GM19395 (cell line): ENCODE measurements at regions not wholly inside any gene's neighbourhood (a gene's known extent, or its start where the extent isn't known, plus 50 kb on each side); places are given as distances from the start of the nearest gene placed in this dataset.
A peak's percentile ranks its signal among the peaks of the same experiment; 100 is the strongest.

ENCODE experiments used
- ATAC-seq: cut with Tn5 transposase; IDR thresholded peaks from one replicate; pipeline ENCODE4 v1.9.1; 2021; ENCODE audit warnings: mild to moderate bottlenecking, moderate library complexity; ENCODE audit not compliant: unreplicated experiment

GRCh38 chr12:25058012-25058411 lies 109.1 kb upstream of the BCAT1 start:
- no peak for ATAC-seq

GRCh38 chr12:25056486-25057130 lies 107.7 kb upstream of the BCAT1 start:
- no peak for ATAC-seq

- ATAC-seq = no peak
These were observed 107.1 kb upstream of the BCAT1 start for GRCh38 chr12:25056011-25056410.

- no peak for ATAC-seq
These were observed 105.9 kb upstream of the BCAT1 start for GRCh38 chr12:25054783-25055144.

GRCh38 chr12:25054076-25054782 lies 105.3 kb upstream of the BCAT1 start:
- ATAC-seq = no peak

GRCh38 chr12:25052914-25053211 lies 104.0 kb upstream of the BCAT1 start:
- no peak for ATAC-seq

GRCh38 chr12:25052196-25052913 lies 103.5 kb upstream of the BCAT1 start:
- peak; percentile 69 for ATAC-seq

- peak; percentile 61 for ATAC-seq
These were observed 102.8 kb upstream of the BCAT1 start for GRCh38 chr12:25051656-25052195.

GRCh38 chr12:25051171-25051570 lies 102.3 kb upstream of the BCAT1 start:
- no peak for ATAC-seq

GRCh38 chr12:25045869-25046268 lies 97.0 kb upstream of the BCAT1 start:
- ATAC-seq = no peak

- peak; percentile 88 for ATAC-seq
These were observed 92.3 kb upstream of the BCAT1 start for GRCh38 chr12:25041006-25041741.

- no peak for ATAC-seq
These were observed 91.7 kb upstream of the BCAT1 start for GRCh38 chr12:25040593-25040992.

GRCh38 chr12:25034676-25035075 lies 85.8 kb upstream of the BCAT1 start:
- ATAC-seq = no peak

GRCh38 chr12:25025951-25026490 lies 77.1 kb upstream of the BCAT1 start:
- no peak for ATAC-seq

GRCh38 chr12:25025260-25025659 lies 76.4 kb upstream of the BCAT1 start:
- ATAC-seq = no peak

GRCh38 chr12:25023808-25024207 lies 74.9 kb upstream of the BCAT1 start:
- no peak for ATAC-seq

- peak; percentile 93 for ATAC-seq
These were observed 71.8 kb upstream of the BCAT1 start for GRCh38 chr12:25020621-25021243.

- no peak for ATAC-seq
These were observed 69.2 kb upstream of the BCAT1 start for GRCh38 chr12:25018146-25018545.

- no peak for ATAC-seq
These were observed 68.4 kb upstream of the BCAT1 start for GRCh38 chr12:25017336-25017735.

- ATAC-seq = no peak
These were observed 66.1 kb upstream of the BCAT1 start for GRCh38 chr12:25014961-25015360.

GRCh38 chr12:25013061-25013460 lies 64.2 kb upstream of the BCAT1 start:
- ATAC-seq = no peak
